ENCODE measurements at regions not wholly inside any gene's neighbourhood (a gene's known extent, or its start where the extent isn't known, plus 50 kb on each side); places are given as distances from the start of the nearest gene placed in this dataset.

DNA sequence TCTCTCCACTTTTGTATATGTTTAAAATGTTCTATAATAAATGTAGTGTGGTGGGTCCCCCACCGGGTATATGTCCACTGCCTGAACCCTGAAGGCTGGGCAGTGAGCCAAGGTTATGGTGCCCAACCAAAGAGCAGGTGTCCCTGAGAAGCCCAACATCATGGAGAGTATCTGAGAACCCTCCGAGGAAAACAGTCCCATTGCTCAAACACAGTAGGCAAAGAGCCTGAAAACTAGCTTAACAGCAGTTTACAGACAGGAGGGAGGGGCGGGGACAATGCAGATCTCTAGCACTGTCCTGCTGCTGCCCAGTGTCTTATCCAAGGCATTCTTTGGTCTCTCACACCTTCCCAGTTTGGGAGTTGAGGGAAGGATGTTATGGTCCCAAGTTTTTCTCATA lies 91.0 kb downstream of the TMPRSS5 start:
- TF ChIP-seq, protein P1, sequence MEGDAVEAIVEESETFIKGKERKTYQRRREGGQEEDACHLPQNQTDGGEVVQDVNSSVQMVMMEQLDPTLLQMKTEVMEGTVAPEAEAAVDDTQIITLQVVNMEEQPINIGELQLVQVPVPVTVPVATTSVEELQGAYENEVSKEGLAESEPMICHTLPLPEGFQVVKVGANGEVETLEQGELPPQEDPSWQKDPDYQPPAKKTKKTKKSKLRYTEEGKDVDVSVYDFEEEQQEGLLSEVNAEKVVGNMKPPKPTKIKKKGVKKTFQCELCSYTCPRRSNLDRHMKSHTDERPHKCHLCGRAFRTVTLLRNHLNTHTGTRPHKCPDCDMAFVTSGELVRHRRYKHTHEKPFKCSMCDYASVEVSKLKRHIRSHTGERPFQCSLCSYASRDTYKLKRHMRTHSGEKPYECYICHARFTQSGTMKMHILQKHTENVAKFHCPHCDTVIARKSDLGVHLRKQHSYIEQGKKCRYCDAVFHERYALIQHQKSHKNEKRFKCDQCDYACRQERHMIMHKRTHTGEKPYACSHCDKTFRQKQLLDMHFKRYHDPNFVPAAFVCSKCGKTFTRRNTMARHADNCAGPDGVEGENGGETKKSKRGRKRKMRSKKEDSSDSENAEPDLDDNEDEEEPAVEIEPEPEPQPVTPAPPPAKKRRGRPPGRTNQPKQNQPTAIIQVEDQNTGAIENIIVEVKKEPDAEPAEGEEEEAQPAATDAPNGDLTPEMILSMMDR (IDR thresholded peaks at IDR 0.05) = no peak
- Histone ChIP-seq H2AFZ (no peak overlapping the region), H3K79me2 (no peaks in the 10 kb centered on the region), H3K9ac (no peak overlapping the region), H3K27me3 (ENCODE audit: control insufficient read depth, insufficient read depth, low read length) (no peaks in the 10 kb centered on the region), H3K4me3 (ENCODE audit: low read depth, low read length) (no peak overlapping the region), H3K9me3 (ENCODE audit: control insufficient read depth, low read length) (no peaks in the 10 kb centered on the region), H3K36me3 (ENCODE audit: control insufficient read depth, insufficient read depth, low read length) (no peaks in the 10 kb centered on the region), H3K4me2 (ENCODE audit: low read length) (no peak overlapping the region), H3K27ac (no peak overlapping the region), H3K4me1 (no peaks in the 10 kb centered on the region)

DNA sequence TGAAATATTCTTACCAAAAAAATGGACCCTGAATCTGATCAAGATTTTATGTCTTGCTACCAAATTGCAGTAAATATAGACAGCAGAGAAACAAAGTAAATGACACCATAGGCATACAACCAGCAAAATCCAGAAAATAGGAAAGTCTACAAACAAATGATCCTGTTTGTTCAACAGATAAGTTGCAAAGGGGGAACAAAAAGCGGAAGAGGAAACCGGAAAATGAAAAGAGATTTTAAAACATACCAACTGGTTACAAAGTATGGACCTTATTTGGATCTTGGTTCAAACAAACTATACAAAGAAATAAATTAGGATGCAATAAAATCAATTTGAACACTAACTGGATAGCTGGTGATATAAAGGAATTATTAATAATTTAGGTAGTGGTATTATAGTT lies 92.0 kb downstream of the TMPRSS5 start:
- H3K4me2 ChIP-seq (ENCODE audit: low read length) = no peak overlapping the region
- H3K79me2 ChIP-seq = no peaks in the 10 kb centered on the region
- no peak overlapping the region for H3K27ac ChIP-seq
- H3K4me3 ChIP-seq (ENCODE audit: low read depth, low read length) = no peak overlapping the region
- H3K27me3 ChIP-seq (ENCODE audit: control insufficient read depth, insufficient read depth, low read length) = no peaks in the 10 kb centered on the region
- TF ChIP-seq, protein P1 (IDR thresholded peaks at IDR 0.05) = no peak
- H3K4me1 ChIP-seq = no peaks in the 10 kb centered on the region
- H3K36me3 ChIP-seq (ENCODE audit: control insufficient read depth, insufficient read depth, low read length) = no peaks in the 10 kb centered on the region
- H2AFZ ChIP-seq = no peak overlapping the region
- no peak overlapping the region for H3K9ac ChIP-seq
- H3K9me3 ChIP-seq (ENCODE audit: control insufficient read depth, low read length) = no peaks in the 10 kb centered on the region

DNA sequence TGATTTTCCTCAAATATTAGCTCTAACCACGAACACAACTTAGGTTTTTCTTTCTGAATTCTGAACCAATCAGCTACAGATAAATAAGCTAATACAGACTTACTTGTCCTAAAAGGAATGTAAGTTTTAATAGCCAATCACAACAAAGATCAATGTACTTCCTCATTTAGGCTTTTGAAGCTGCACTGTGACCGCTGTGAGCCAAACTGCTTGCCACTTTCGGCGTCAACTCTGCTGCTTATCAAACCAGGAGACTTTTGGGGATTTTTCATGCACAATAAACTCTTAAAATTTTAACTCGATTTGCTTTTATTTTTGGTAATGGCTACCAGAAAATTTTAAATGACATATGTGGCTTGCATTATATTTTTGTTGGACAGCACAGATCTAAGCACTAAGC lies 92.5 kb downstream of the TMPRSS5 start:
- Histone ChIP-seq H3K79me2 (no peaks in the 10 kb centered on the region), H3K36me3 (ENCODE audit: control insufficient read depth, insufficient read depth, low read length) (no peaks in the 10 kb centered on the region), H3K4me2 (ENCODE audit: low read length) (no peak overlapping the region), H2AFZ (no peak overlapping the region), H3K27me3 (ENCODE audit: control insufficient read depth, insufficient read depth, low read length) (no peaks in the 10 kb centered on the region), H3K27ac (no peak overlapping the region), H3K4me1 (no peaks in the 10 kb centered on the region), H3K9me3 (ENCODE audit: control insufficient read depth, low read length) (no peaks in the 10 kb centered on the region), H3K4me3 (ENCODE audit: low read depth, low read length) (no peak overlapping the region), H3K9ac (no peak overlapping the region)
- TF ChIP-seq, protein P1 (IDR thresholded peaks at IDR 0.05) = no peak

DNA sequence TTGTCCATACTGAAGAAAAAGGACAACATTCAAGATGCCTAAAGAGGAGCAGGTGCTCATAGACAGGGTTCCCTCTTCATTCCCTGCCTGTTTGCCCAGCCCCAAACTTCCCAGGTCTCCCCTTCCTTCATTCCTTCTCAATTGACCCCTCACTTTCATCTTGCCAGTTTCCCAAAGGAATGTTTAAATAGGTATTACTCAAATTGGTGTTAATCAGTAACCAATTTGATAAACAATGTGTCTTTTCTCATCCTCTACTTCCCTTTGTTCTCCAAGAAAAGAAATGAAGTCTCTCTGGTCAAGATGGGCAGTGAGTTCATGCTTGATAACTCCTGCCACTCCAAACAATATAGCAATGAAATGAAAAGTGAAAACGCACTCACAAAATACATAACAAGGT lies 101.9 kb downstream of the TMPRSS5 start:
- TF ChIP-seq, protein P1 (IDR thresholded peaks at IDR 0.05) = no peak
- H3K4me3 ChIP-seq (ENCODE audit: low read depth, low read length) = no peak overlapping the region

DNA sequence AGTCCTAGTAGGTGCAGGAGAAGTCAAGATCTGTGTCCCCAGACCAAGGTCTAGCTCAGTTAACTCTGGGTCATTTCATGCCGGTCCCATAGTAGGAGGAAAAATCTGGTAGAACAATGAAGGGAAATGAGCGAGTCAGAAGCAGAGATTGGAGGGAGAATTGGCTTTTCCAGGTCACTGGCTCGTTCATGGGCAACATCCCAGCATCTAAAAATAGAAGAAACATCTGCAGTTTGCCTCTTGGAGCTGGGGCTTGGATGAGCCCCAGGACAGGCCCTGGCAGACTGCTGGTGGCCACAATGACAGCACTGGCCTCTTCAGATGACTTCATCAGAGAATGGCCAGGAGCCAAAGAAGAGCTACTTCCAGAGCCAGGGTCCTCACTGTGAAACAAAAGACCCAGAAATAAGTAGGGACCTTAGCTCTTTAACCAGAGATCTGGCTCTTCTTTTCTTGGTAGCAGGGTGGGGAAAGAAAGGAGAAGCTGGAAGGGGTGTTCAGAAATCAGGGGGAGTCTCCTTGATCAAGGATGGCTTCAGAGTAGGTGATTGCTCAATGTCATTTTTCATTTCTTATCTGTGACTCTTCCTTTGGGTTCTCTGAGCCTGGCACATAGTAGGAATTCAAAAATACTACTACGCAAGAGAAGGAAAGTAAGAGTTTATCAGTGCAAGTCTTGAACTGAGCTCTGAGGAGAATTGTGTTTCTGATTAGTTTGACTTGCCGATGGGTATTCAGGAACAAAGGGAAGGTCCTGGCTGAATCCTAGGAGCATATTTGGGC lies 102.6 kb downstream of the TMPRSS5 start:
- no peaks in the 10 kb centered on the region for H3K36me3 ChIP-seq (ENCODE audit: control insufficient read depth, insufficient read depth, low read length)

More for the DNA sequence above, 101.9 kb downstream of the TMPRSS5 start:
- no peak overlapping the region for H3K27ac ChIP-seq
- H3K27me3 ChIP-seq (ENCODE audit: control insufficient read depth, insufficient read depth, low read length) = no peaks in the 10 kb centered on the region
- H3K4me1 ChIP-seq = no peaks in the 10 kb centered on the region
- no peaks in the 10 kb centered on the region for H3K36me3 ChIP-seq (ENCODE audit: control insufficient read depth, insufficient read depth, low read length)
- no peak overlapping the region for H3K4me2 ChIP-seq (ENCODE audit: low read length)
- no peak overlapping the region for H3K9ac ChIP-seq
- H3K9me3 ChIP-seq (ENCODE audit: control insufficient read depth, low read length) = no peaks in the 10 kb centered on the region
- H2AFZ ChIP-seq = no peak overlapping the region
- H3K79me2 ChIP-seq = no peaks in the 10 kb centered on the region

More for the DNA sequence above, 102.6 kb downstream of the TMPRSS5 start:
- no peak overlapping the region for H3K4me2 ChIP-seq (ENCODE audit: low read length)
- no peaks in the 10 kb centered on the region for H3K79me2 ChIP-seq
- no peaks in the 10 kb centered on the region for H3K9me3 ChIP-seq (ENCODE audit: control insufficient read depth, low read length)
- H3K4me3 ChIP-seq (ENCODE audit: low read depth, low read length) = no peak overlapping the region
- H3K27ac ChIP-seq = no peak overlapping the region
- no peak overlapping the region for H3K9ac ChIP-seq
- no peak overlapping the region for H2AFZ ChIP-seq
- TF ChIP-seq, protein P1 (IDR thresholded peaks at IDR 0.05) = no peak
- H3K4me1 ChIP-seq = no peaks in the 10 kb centered on the region
- no peaks in the 10 kb centered on the region for H3K27me3 ChIP-seq (ENCODE audit: control insufficient read depth, insufficient read depth, low read length)
